ENCODE measurements at regions not wholly inside any gene's neighbourhood (a gene's known extent, or its start where the extent isn't known, plus 50 kb on each side); places are given as distances from the start of the nearest gene placed in this dataset.

- no peaks in the 10 kb centered on the region for H3K36me3 ChIP-seq (ENCODE audit: control insufficient read depth in 4 of 4, insufficient read depth in 3 of 4, low read depth in 1 of 4, low read length in 3 of 4)
- H3K4me1 ChIP-seq (ENCODE audit: control insufficient read depth in 4 of 4, insufficient read depth in 4 of 4, low read length in 3 of 4) = peaks cover 0 to 3% (median 0%) of the 10 kb centered on the region in 4 donors
- 72% methylated on average over 10 of the region's 10 CpGs for WGBS
- no peak overlapping the region for H3K27ac ChIP-seq (ENCODE audit: low read depth in 1 of 2, low read length in 2 of 2)
- no peak overlapping the region for H3K9ac ChIP-seq (ENCODE audit: low read depth in 1 of 2, low read length in 2 of 2)
- peaks cover 2 to 13% (median 7%) of the 10 kb centered on the region in 4 donors for H3K9me3 ChIP-seq (ENCODE audit: control insufficient read depth in 4 of 4, low read length in 3 of 4)
- no peak for TF ChIP-seq CTCF (IDR thresholded peaks at IDR 0.05; ENCODE audit: low read depth, low read length, missing input control)
- TF ChIP-seq HNF4A (conservative IDR thresholded peaks at IDR 0.05) = no peak
- no peak for TF ChIP-seq FOXA1 (IDR thresholded peaks at IDR 0.05)
- TF ChIP-seq JUND (IDR thresholded peaks at IDR 0.05) = no peak
- no peak for TF ChIP-seq HNF4G (IDR thresholded peaks at IDR 0.05)
- TF ChIP-seq RXRA (IDR thresholded peaks at IDR 0.05) = no peak
- TF ChIP-seq MAX (IDR thresholded peaks at IDR 0.05) = no peak
- no peak for TF ChIP-seq TAF1 (conservative IDR thresholded peaks at IDR 0.05)
- no peak for TF ChIP-seq REST (IDR thresholded peaks at IDR 0.05)
- no peak for TF ChIP-seq ZBTB33 (IDR thresholded peaks at IDR 0.05)
- TF ChIP-seq SP1 (IDR thresholded peaks at IDR 0.05) = no peak
- no peak for TF ChIP-seq RAD21 (IDR thresholded peaks at IDR 0.05)
- TF ChIP-seq NR2F2 (IDR thresholded peaks at IDR 0.05) = no peak
- TF ChIP-seq GABPA (IDR thresholded peaks at IDR 0.05 in 1 of 2, conservative IDR thresholded peaks at IDR 0.05 in 1 of 2) = no peak
- TF ChIP-seq EGR1 (IDR thresholded peaks at IDR 0.05; ENCODE audit: low read depth in 2 of 2) = no peak
- no peak for TF ChIP-seq ATF3 (IDR thresholded peaks at IDR 0.05)
- no peak for TF ChIP-seq YY1 (IDR thresholded peaks at IDR 0.05)
- H3K4me3 ChIP-seq (ENCODE audit: low read depth in 1 of 3, low read length in 3 of 3) = no peak overlapping the region
- H3K27me3 ChIP-seq (ENCODE audit: control insufficient read depth in 4 of 4, insufficient read depth in 4 of 4, low read length in 3 of 4) = peaks cover 0 to 5% (median 1%) of the 10 kb centered on the region in 4 donors
- DNase-seq (ENCODE audit: low spot score) = no peak
Observed at GRCh38 chr16:86669285-86669805, 91.0 kb downstream of the FOXL1 start.

Measured in liver (tissue), 8 donors.